ENCODE measurements at regions not wholly inside any gene's neighbourhood (a gene's known extent, or its start where the extent isn't known, plus 50 kb on each side); places are given as distances from the start of the nearest gene placed in this dataset.

GRCh38 chr1:228825840-228826484 lies 90.7 kb downstream of the RHOU start:
- no peak for TF ChIP-seq CTCF (IDR thresholded peaks at IDR 0.05)

DNA sequence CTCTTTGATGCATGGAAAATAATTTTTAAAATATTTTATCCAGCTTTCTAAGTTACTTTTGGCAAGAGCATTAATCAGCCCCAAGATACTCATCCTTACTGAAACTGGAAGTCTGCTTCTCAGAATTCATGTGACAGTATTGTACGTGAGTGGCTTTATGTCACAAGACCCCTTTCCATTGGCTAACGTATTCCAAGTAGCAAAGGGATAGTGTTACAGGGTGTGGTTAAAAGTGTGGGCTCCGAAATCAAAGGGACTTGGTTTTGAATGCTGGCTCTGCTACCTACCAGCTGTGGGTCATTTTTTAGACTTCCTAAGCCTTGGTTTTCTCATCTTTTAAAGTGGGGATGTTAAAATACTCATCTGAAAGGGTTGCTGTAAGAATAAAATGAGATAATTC lies 91.7 kb downstream of the RHOU start:
- TF ChIP-seq CTCF (IDR thresholded peaks at IDR 0.05), result no peak

DNA sequence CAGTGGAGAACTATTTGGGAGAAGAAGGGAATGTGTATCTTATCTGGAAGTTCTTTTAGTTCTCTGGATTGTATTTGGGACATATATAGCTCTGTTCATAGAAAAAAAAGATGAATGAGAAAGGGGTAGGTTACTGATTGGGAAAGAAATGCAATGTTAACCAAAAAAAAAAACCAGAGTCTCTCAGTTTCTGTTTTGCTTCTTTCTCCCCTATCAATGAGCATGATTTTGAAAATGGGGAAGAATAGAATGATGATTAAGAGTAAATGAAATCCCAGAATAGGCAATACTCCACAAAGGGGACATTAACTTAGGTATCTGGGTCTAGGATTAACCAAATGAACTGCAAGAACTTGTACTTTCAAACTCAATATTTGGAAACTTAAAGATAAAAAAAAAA lies 92.9 kb downstream of the RHOU start:
- no peak for TF ChIP-seq CTCF (IDR thresholded peaks at IDR 0.05)

DNA sequence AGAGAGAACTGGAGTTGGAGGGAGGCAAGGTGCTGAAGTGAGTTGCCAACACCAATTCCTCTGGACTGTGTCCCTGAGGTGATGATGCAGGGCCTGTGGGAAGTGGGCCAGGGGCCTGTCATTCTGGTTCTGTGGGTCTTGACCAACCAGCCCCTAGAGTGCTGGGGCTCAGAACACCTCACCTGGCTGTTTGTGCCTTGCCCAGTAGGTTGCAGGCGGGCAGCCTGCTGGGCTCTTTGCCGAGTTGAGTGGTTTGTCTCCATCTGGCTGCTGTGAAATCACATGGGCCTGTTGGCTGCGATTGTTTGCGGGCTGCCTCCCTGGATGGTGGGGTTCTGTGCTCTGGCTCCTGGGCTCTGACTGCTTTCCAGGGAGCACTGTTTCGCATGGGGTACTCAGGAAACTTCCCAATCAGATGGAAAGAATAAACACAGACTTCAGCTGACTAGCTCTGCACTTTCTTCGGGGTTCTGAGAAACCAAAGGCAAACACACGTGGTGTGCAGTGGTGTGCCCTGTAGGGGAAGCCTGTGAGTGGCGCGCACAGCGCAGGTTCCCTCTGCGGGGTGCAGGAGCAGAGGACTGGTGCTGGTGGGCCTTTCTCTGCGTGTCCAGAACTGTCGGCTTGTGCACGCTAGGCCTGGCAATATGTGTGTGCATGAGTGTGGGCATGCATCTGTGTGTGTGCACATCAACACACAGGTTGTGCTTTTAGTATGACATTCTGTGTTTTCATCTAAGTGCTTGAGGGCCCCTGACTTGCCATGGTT lies 95.1 kb downstream of the RHOU start:
- no peak for TF ChIP-seq CTCF (IDR thresholded peaks at IDR 0.05)

DNA sequence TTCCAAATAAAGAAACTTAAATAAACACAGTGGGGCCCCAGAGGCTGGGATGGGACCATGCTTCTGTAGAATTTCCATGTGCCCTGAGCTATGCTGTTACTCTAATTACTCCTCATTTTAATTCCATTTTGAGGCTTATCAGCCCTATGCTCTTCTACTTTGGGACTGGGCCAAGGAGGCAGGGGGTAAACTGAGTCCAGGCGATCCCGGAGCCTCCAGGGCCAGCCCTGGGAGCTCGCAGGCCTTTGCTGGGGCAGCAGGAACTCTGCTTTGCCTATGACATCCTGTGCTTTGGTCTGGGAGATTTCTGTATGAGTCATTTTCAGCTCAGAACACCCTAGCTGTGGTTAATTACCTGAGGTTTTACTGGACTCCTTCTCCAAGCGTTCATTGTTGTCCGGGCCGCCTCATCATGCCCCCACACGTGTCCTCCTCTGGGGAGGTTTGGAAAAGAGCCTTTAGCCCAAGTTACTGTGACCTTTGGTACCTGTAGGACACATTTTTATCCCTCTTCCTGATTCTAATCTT lies 95.7 kb downstream of the RHOU start:
- TF ChIP-seq CTCF (IDR thresholded peaks at IDR 0.05), result no peak

DNA sequence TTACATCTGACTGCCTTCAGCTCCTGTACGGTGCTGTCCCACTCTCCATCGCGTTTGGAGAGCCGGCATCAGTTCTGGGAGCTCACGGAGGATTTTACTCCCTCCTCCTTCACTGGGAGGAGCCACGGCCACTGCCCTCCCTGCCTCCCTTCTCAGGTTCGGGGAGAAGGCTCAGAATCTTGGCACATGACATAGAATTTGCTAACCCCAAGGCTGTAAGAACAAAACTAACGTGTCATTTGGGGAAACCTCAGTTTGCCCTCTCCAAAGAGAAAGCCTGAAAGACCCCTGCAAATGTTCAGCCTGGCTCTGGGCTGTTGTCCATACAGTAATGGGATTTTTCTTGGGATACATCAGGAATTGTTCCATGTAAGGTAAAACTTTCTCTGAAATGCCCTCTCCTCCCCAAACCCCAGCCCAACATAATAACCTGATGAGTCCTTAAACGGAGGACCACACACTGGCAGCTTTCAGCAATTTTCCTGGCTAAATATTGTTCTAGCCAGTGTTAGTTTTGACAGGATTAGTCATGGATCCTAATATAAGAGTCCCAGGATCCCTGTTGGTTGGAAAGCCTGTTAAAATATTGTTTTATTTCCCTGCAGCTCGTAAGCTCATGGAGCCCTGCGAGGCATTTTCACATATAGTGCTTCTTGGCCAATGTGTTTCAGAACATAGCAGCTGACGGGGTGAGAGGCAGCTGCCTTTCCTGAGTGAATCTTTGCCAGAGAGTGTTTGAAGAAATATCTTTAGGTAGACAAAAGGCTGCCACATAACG lies 98.8 kb downstream of the RHOU start:
- TF ChIP-seq CTCF (IDR thresholded peaks at IDR 0.05), result no peak

DNA sequence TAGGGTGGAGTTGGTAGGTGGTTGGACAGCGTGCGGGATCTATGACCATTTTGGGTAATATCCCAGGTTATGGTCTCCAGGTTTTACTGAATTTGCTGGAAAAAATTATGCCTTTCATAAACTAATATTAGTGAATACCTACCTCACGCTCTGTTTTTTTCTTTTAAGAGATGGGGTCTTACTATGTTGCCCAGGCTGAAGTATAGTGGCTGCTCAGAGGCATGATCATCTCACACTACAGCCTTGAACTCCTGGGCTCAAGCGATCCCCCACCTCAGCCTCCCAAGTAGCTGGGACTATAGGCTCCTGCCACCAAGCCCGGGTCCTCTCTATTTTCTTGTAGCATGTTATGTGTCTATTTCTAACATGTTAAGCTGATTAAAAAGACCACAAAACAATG lies 100.2 kb downstream of the RHOU start:
- TF ChIP-seq CTCF (IDR thresholded peaks at IDR 0.05), result no peak
